Nephron progenitor cell (in vitro differentiated cells): ENCODE measurements at regions not wholly inside any gene's neighbourhood (a gene's known extent, or its start where the extent isn't known, plus 50 kb on each side); places are given as distances from the start of the nearest gene placed in this dataset.
A peak's percentile ranks its signal among the peaks of the same experiment; 100 is the strongest.

Experiments used
- DNase-seq: peaks from one replicate; pipeline ENCODE4 v3.0.0; 2021
- H3K27ac Mint-ChIP-seq: 2 replicates; pipeline ENCODE4 v1.8.0; 2021; ENCODE audit warnings: mild to moderate bottlenecking, moderate library complexity, mixed read lengths
- H3K27me3 Mint-ChIP-seq: 2 replicates; pipeline ENCODE4 v1.8.0; 2021; ENCODE audit warnings: mild to moderate bottlenecking, low read depth, mixed read lengths; ENCODE audit not compliant: poor library complexity
- H3K36me3 Mint-ChIP-seq: 2 replicates; pipeline ENCODE4 v1.8.0; 2021; ENCODE audit warnings: low read depth, mixed read lengths
- H3K4me1 Mint-ChIP-seq: 2 replicates; pipeline ENCODE4 v1.8.0; 2021; ENCODE audit warnings: mixed read lengths
- H3K4me3 Mint-ChIP-seq: 2 replicates; pipeline ENCODE4 v1.8.0; 2021; ENCODE audit warnings: mild to moderate bottlenecking, moderate library complexity, mixed read lengths
- H3K9me3 Mint-ChIP-seq: 2 replicates; pipeline ENCODE4 v1.8.0; 2021; ENCODE audit warnings: mild to moderate bottlenecking, moderate library complexity, mixed read lengths
- TF ChIP-seq, protein P1 (sequence below): fragments of 200-600 bp; sonication (generic); IDR thresholded peaks from 2 replicates; pipeline ENCODE4 v1.5.0; 2021; ENCODE audit warnings: antibody characterized with exemption

DNA sequence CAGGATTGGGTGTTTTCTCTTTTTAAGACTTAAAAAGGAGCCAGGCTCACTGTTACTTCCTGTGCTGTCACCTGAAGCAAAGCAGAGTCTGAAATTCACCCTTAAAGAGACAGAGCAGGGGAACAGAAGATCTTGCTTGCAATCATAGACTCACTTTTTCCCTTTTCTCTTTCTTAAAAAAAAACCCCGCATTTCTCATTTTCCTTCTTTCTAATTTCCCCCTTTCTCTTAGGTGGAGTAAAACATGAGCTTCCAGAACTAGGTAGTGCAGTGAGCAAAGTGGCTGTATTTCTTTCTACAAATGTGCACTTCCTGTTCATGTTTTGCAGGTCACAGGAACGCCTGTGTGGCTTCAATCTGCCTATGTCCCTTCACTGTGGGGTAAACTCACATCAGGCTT, 381.2 kb downstream of the LPIN1 start:
- no peaks in the 10 kb centered on the region for H3K36me3 Mint-ChIP-seq
- TF ChIP-seq, protein P1, sequence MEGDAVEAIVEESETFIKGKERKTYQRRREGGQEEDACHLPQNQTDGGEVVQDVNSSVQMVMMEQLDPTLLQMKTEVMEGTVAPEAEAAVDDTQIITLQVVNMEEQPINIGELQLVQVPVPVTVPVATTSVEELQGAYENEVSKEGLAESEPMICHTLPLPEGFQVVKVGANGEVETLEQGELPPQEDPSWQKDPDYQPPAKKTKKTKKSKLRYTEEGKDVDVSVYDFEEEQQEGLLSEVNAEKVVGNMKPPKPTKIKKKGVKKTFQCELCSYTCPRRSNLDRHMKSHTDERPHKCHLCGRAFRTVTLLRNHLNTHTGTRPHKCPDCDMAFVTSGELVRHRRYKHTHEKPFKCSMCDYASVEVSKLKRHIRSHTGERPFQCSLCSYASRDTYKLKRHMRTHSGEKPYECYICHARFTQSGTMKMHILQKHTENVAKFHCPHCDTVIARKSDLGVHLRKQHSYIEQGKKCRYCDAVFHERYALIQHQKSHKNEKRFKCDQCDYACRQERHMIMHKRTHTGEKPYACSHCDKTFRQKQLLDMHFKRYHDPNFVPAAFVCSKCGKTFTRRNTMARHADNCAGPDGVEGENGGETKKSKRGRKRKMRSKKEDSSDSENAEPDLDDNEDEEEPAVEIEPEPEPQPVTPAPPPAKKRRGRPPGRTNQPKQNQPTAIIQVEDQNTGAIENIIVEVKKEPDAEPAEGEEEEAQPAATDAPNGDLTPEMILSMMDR: no peak
- H3K27me3 Mint-ChIP-seq: no peaks in the 10 kb centered on the region
- no peak overlapping the region for H3K4me3 Mint-ChIP-seq
- H3K9me3 Mint-ChIP-seq: no peaks in the 10 kb centered on the region
- H3K27ac Mint-ChIP-seq: peak overlapping the region; percentile 40
- no peak for DNase-seq
- peaks cover 5% of the 10 kb centered on the region for H3K4me1 Mint-ChIP-seq

DNA sequence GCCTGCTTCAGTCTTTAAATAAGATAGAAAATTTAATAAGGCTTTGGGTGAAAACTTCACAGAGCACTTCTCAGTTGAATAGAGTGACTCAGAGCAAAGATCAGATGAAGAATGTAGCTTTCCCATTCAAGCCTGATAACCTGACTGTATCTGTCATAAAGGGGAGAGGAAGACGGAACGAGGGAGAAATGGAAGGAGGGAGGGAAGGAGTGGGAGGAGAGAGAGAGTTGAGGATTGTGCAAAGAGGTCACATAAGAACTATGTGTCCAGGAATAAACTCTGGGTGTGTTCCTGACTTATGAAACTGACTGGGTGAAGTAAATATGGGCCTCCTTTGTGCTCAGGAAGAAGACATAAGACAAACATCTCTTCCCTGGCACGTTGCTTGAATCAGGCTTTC, 385.5 kb downstream of the LPIN1 start:
- DNase-seq: no peak
- H3K4me3 Mint-ChIP-seq: no peak overlapping the region
- no peak overlapping the region for H3K27ac Mint-ChIP-seq
- no peaks in the 10 kb centered on the region for H3K36me3 Mint-ChIP-seq
- H3K9me3 Mint-ChIP-seq: no peaks in the 10 kb centered on the region
- no peaks in the 10 kb centered on the region for H3K27me3 Mint-ChIP-seq
- TF ChIP-seq, protein P1: no peak
- peaks cover 5% of the 10 kb centered on the region for H3K4me1 Mint-ChIP-seq

DNA sequence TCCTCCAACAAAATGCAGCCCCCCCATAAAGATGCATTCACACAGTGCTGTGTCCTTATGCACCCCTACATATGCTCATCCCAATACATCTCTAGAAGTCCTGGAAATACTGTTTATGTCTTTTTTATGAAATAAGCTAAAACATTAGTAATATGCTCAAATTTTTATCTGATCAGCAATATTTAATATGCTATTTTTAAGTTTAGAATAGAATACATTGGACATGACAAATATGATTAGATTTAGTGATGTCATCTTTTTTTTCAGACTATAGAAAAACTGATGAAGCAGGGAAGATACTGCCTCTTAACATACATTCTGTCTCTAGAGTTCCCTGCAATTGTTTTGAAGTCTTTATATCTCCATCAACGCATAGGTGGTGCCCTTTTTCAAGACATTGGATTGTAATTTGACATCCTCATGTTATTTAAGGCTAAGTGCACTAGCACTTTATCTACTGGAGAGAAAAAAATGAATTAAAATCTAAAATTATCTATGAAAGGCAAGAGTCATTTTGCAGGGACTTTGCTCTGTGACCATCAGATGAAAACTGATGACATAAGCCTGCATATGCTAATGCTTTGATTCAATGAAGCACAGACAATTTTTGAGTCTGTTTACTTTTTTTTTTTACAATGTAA, 395.3 kb downstream of the LPIN1 start:
- Mint-ChIP-seq H3K4me1 (no peaks in the 10 kb centered on the region), H3K4me3 (no peak overlapping the region), H3K27me3 (peaks cover 9% of the 10 kb centered on the region), H3K36me3 (no peaks in the 10 kb centered on the region), H3K9me3 (peaks cover 3% of the 10 kb centered on the region), H3K27ac (no peak overlapping the region)
- TF ChIP-seq, protein P1: no peak
- DNase-seq: no peak

DNA sequence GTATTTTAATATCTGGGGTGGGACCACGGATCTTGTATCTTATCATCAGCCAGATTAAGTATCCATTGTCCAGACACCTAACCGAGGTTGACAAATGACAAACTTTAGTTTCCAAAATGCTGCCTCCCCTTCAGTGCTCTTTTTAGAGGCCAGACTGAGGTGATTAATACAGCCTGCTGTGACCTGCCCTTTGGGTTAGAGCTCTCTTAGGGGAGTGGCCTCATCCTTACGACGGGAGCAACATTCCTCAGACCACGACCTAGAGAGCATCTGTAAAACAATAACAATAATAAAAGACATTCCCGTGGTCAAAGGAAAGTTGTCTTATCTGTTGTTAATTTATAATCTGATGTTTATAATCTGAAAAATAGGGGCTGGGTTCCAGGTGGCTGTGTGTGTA, 405.3 kb downstream of the LPIN1 start:
- no peak overlapping the region for H3K4me3 Mint-ChIP-seq

DNA sequence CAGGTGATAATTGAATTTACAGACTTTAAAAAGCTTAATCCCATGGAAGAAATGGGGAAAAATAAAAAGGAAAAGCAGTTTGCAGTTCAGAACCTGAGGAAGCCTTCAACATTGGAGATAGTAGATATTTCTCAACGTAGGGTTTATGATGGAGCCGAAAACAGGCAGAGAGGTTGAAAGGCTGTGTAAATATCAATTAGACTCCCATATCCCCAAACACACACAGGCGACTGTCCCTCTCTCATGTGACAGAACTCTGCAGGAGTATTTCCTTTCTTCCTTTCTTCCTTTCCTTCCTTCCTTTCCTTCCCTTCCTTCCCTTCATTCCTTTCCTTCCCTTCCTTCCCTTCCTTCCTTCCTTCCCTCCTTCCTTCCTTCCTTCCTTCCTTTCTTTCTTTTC, 406.5 kb downstream of the LPIN1 start:
- Mint-ChIP-seq H3K4me1 (peaks cover 9% of the 10 kb centered on the region), H3K4me3 (no peak overlapping the region), H3K27me3 (peaks cover 12% of the 10 kb centered on the region), H3K27ac (no peak overlapping the region), H3K36me3 (no peaks in the 10 kb centered on the region), H3K9me3 (no peaks in the 10 kb centered on the region)
- TF ChIP-seq, protein P1: no peak
- no peak for DNase-seq

More for the DNA sequence above, 405.3 kb downstream of the LPIN1 start:
- Mint-ChIP-seq H3K4me1 (peaks cover 9% of the 10 kb centered on the region), H3K27ac (no peak overlapping the region), H3K36me3 (no peaks in the 10 kb centered on the region), H3K27me3 (peaks cover 10% of the 10 kb centered on the region), H3K9me3 (no peaks in the 10 kb centered on the region)
- DNase-seq: no peak
- TF ChIP-seq, protein P1: no peak
